Panc1 (cell line): ENCODE measurements at regions not wholly inside any gene's neighbourhood (a gene's known extent, or its start where the extent isn't known, plus 50 kb on each side); places are given as distances from the start of the nearest gene placed in this dataset.

Experiments
- ATAC-seq: fragments of 200-7000 bp; cut with Tn5 transposase; 2 replicates; pipeline ENCODE4 v1.9.1; 2020; ENCODE audit warnings: mild to moderate bottlenecking, moderate library complexity
- BruUV-seq: library from RNA; stranded (reverse); fragments of 400-500 nt; replicated peaks from 2 replicates; lab custom pipeline; 2021; lab: Mats Ljungman, UMichigan
- CTCF ChIA-PET: fragments of 300-600 bp; sonication (Branson Sonifier 250); formaldehyde crosslinking; loops from one replicate; lab custom pipeline; 2022; ENCODE audit warnings: antibody characterized with exemption; lab: Charles Lee
- POLR2A ChIA-PET: fragments of 300-600 bp; sonication (Branson Sonifier 250); formaldehyde crosslinking; loops from one replicate; lab custom pipeline; 2022; ENCODE audit warnings: antibody characterized with exemption; lab: Charles Lee
- DNase-seq: peaks from one replicate; pipeline ENCODE4 v3.0.0-alpha.2; 2010; ENCODE audit warnings: low read depth, low spot score
- H3K27ac ChIP-seq: 2 replicates; pipeline ENCODE4 v1.5.1; 2011; ENCODE audit warnings: mild to moderate bottlenecking, low read length, inconsistent platforms
- H3K27me3 ChIP-seq: fragments of 200-500 bp; sonication (Bioruptor generic); 2 replicates; pipeline ENCODE4 v1.6.0; 2014; ENCODE audit warnings: low read length, inconsistent platforms; ENCODE audit not compliant: control insufficient read depth, insufficient read depth
- H3K36me3 ChIP-seq: fragments of 200-500 bp; sonication (Bioruptor generic); 2 replicates; pipeline ENCODE4 v1.5.1; 2014; ENCODE audit warnings: inconsistent platforms, mild to moderate bottlenecking, low read length, moderate library complexity; ENCODE audit not compliant: control insufficient read depth, insufficient read depth
- H3K4me1 ChIP-seq: 2 replicates; pipeline ENCODE4 v1.5.1; 2011; ENCODE audit warnings: inconsistent platforms, mild to moderate bottlenecking, low read length, moderate library complexity; ENCODE audit not compliant: control insufficient read depth, insufficient read depth
- H3K4me3 ChIP-seq, 2 experiments: 2 replicates each; pipeline ENCODE4 v1.5.1; 2011 to 2012; ENCODE audit warnings: low read depth in 2 of 2, low read length in 2 of 2, mild to moderate bottlenecking in 2 of 2, inconsistent platforms in 1 of 2, moderate library complexity in 1 of 2
- H3K9me3 ChIP-seq: fragments of 200-500 bp; sonication (Bioruptor generic); 2 replicates; pipeline ENCODE4 v1.5.1; 2014; ENCODE audit warnings: low read depth, mild to moderate bottlenecking, inconsistent platforms, low read length, moderate library complexity; ENCODE audit not compliant: control insufficient read depth, insufficient read depth
- POLR2AphosphoS5 ChIP-seq: IDR thresholded peaks from 2 replicates; pipeline ENCODE4 v1.6.1; 2012; ENCODE audit warnings: mild to moderate bottlenecking, low read depth, low read length, moderate library complexity
- REST ChIP-seq, 2 experiments: IDR thresholded peaks; 2 replicates each; pipeline ENCODE4 v1.6.1; 2011 to 2012; ENCODE audit warnings: low read depth in 2 of 2, control low read depth in 1 of 2, low read length in 1 of 2, mild to moderate bottlenecking in 1 of 2, moderate library complexity in 1 of 2; ENCODE audit not compliant: insufficient read depth in 1 of 2
- SIN3A ChIP-seq: IDR thresholded peaks from 2 replicates; pipeline ENCODE4 v1.6.1; 2012; ENCODE audit warnings: low read depth, mild to moderate bottlenecking, low read length, moderate library complexity, borderline replicate concordance; ENCODE audit not compliant: insufficient read depth
- TCF7L2 ChIP-seq: IDR thresholded peaks from 2 replicates; pipeline ENCODE4 v1.6.1; 2011; ENCODE audit warnings: mild to moderate bottlenecking, low read depth, low read length, inconsistent platforms
- in situ Hi-C: cut with HindIII; loops from 2 replicates; pipeline ENCODE4 v1.10.0; 2016; ENCODE audit warnings: low sequenced_read_pairs, low pct_unique_long_range_greater_than_20kb
- intact Hi-C: fragments of 100-400 bp; cut with micrococcal nuclease; formaldehyde crosslinking; loops from one replicate; pipeline ENCODE4 v1.10.0; 2022; ENCODE audit not compliant: unreplicated experiment
- TF ChIP-seq, protein P1 (sequence below): fragments of 450-650 bp; IDR thresholded peaks from 2 replicates; pipeline ENCODE4 v1.5.1; 2017; ENCODE audit warnings: mild to moderate bottlenecking

DNA sequence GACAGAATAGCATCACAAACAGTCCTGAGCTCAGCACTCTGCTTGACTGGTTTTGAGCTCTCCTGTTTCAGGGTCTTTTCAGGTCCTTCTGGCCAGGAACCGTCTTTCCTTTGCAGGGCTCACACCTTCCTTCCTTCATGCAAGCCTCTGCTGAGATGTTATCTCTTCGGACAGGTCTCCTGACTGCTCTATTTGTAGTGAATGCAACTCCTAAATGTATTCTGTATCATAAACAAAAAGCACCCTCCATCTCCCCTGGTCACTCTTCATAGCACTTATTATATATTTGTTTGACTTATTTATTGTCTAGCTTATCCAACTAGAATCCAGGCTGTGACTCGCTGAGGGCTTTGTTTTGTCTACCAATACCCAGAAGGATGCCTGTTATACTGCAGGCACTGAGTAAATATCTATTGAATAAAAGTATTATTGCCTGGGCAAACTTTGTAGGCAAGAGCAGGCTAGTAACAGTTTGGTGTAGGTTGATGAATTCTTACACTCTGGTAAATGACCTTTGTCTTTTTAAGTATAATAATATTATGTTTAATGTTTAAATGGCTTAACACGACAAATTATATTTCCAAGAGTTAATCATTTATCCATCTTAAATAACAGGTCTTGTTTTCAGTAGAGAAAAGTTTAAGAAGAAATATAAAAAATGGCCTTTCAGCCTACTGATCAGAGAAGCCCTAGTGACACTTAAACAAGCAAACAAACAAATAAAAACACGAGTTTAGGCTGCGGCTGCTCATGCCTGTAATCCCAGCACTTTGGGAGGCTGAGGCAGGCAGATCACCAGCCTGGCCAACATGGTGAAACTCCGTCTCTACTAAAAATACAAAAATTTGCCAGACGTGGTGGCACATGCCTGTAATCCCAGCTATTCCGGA lies 199.7 kb downstream of the BCAS1 start:
- intact Hi-C loops: no loop called here
- in situ Hi-C loops: no loop called here
- H3K27ac ChIP-seq: peak overlapping the region; percentile 100
- no TSS peak for BruUV-seq
- CTCF ChIA-PET: interaction anchor here (0.6 to 1.1 kb wide), 5 partner anchors 43 to 215 kb away, joined by 3 to 6 read pairs (median 4); no protein-coding TSS in a partner anchor
- H3K4me3 ChIP-seq: no peak overlapping the region
- TF ChIP-seq, protein P1, sequence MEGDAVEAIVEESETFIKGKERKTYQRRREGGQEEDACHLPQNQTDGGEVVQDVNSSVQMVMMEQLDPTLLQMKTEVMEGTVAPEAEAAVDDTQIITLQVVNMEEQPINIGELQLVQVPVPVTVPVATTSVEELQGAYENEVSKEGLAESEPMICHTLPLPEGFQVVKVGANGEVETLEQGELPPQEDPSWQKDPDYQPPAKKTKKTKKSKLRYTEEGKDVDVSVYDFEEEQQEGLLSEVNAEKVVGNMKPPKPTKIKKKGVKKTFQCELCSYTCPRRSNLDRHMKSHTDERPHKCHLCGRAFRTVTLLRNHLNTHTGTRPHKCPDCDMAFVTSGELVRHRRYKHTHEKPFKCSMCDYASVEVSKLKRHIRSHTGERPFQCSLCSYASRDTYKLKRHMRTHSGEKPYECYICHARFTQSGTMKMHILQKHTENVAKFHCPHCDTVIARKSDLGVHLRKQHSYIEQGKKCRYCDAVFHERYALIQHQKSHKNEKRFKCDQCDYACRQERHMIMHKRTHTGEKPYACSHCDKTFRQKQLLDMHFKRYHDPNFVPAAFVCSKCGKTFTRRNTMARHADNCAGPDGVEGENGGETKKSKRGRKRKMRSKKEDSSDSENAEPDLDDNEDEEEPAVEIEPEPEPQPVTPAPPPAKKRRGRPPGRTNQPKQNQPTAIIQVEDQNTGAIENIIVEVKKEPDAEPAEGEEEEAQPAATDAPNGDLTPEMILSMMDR: no peak
- TF ChIP-seq REST (IDR thresholded peaks at IDR 0.05; ENCODE audit: insufficient read depth in 1 of 2, low read depth in 2 of 2, low read length in 1 of 2) (no peak), TCF7L2 (peak; percentile 68; the same call in 1 of the 2 replicates), SIN3A (no peak), POLR2AphosphoS5 (peak; percentile 66; the same call in 1 of the 2 replicates)
- ATAC-seq (peak; percentile 36), DNase-seq (no peak)
- H3K36me3 ChIP-seq: no peaks in the 10 kb centered on the region
- peaks cover 72% of the 10 kb centered on the region for H3K4me1 ChIP-seq
- no peaks in the 10 kb centered on the region for H3K9me3 ChIP-seq
- POLR2A ChIA-PET: interaction anchor here (1.3 kb wide), 1 partner anchor 44 kb away, joined by 7 read pairs; no protein-coding TSS in a partner anchor
- no peaks in the 10 kb centered on the region for H3K27me3 ChIP-seq

DNA sequence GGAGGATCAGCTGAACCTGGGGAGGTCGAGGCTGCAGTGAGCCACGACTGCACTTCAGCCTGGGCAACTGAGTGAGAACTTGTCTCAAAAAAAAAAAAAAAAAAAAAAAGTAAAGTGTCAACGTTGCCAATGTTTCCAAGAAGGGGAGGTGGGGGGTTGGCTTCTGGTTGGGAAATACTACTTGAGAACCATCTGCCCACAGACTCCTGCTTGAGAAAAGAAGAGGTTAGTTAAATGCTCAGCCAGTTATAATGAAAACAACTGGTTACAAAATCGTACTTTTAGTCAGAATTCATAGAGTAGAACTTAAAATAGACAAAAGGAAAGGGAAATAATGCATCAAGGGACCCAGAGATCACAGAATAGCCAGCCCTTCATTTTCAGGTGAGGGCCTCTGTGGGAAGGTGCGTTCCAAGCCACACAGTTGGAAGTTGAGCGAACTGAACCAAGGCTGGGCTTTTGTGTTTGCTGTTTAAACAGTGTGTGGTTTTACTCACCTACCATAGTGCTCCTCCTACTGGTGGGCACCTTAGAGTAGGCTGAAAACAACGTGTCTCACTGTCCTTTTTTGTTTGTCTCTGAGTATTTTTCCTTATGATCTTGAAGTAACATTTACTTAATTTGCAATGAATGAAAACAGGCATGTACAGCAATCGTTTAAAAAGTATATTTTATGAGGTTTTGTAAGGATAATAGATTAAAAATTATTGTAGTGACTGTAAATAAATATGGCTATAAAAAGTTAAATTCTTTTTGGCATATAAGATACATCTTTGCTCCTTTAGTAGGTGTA lies 200.7 kb downstream of the BCAS1 start:
- TF ChIP-seq, protein P1: peak; percentile 86
- peak; percentile 70; the same call in 1 of the 2 replicates for TF ChIP-seq POLR2AphosphoS5
- peak; percentile 38; the same call in 1 of the 2 replicates for TF ChIP-seq TCF7L2
- TF ChIP-seq SIN3A: no peak
- no peaks in the 10 kb centered on the region for H3K36me3 ChIP-seq
- TSS peak; percentile 87 for BruUV-seq
- intact Hi-C loops (loop anchor here (2.0 to 5.0 kb wide), 3 partner anchors 42 to 82 kb away; no protein-coding TSS in a partner anchor), in situ Hi-C loops (no loop called here)
- no peaks in the 10 kb centered on the region for H3K27me3 ChIP-seq
- ATAC-seq (peak; percentile 75), DNase-seq (peak; percentile 84)
- H3K27ac ChIP-seq: peak overlapping the region; percentile 100
- H3K9me3 ChIP-seq: no peaks in the 10 kb centered on the region
- peaks cover 82% of the 10 kb centered on the region for H3K4me1 ChIP-seq
- CTCF ChIA-PET: interaction anchor here (0.6 to 1.1 kb wide), 4 partner anchors 45 to 106 kb away, joined by 3 to 6 read pairs (median 4); no protein-coding TSS in a partner anchor
- peak overlapping the region in 1 of 2 experiments; percentile 3; a peak in 1 of 4 replicates for H3K4me3 ChIP-seq
- POLR2A ChIA-PET: interaction anchor here (1.3 kb wide), 1 partner anchor 45 kb away, joined by 7 read pairs; no protein-coding TSS in a partner anchor
